H1 (cell line): ENCODE measurements at regions not wholly inside any gene's neighbourhood (a gene's known extent, or its start where the extent isn't known, plus 50 kb on each side); places are given as distances from the start of the nearest gene placed in this dataset.

ENCODE experiments used
- CTCF ChIA-PET: fragments of 300-600 bp; sonication (Branson Sonifier 250); formaldehyde crosslinking; loops from one replicate; lab custom pipeline; 2021; ENCODE audit not compliant: partially characterized antibody; lab: Charles Lee
- POLR2A ChIA-PET: fragments of 300-600 bp; sonication (Branson Sonifier 250); formaldehyde crosslinking; loops from one replicate; lab custom pipeline; 2021; ENCODE audit warnings: inconsistent platforms; ENCODE audit not compliant: partially characterized antibody; lab: Charles Lee
- DNase-seq, 2 experiments: peaks; one replicate each; pipeline versions ENCODE4 v3.0.0 to v3.0.0-alpha.2; 2010 to 2022; ENCODE audit warnings: low spot score in 2 of 2, low read depth in 1 of 2, mixed read lengths in 1 of 2
- FAIRE-seq: peaks from 2 replicates; lab custom pipeline; 2011; peaks lifted over from hg19 to GRCh38; lab: Jason Lieb, UNC
- H2AFZ ChIP-seq: 2 replicates; pipeline ENCODE4 v1.8.1; 2012; ENCODE audit warnings: low read length, inconsistent platforms
- H2AK5ac ChIP-seq: 2 replicates; pipeline ENCODE4 v1.6.1; 2013; ENCODE audit warnings: low read depth, low read length
- H2BK120ac ChIP-seq: replicated peaks from 2 replicates; pipeline ENCODE3; 2013; ENCODE audit warnings: low read depth, low read length, inconsistent platforms
- H2BK12ac ChIP-seq: 2 replicates; pipeline ENCODE4 v1.6.1; 2013; ENCODE audit warnings: low read depth, low read length
- H2BK15ac ChIP-seq: 2 replicates; pipeline ENCODE4 v1.6.1; 2013; ENCODE audit warnings: low read length
- H2BK20ac ChIP-seq: 2 replicates; pipeline ENCODE4 v1.6.1; 2013; ENCODE audit warnings: low read length
- H2BK5ac ChIP-seq: 2 replicates; pipeline ENCODE4 v1.6.1; 2013; ENCODE audit warnings: low read depth, low read length
- H3K14ac ChIP-seq: 2 replicates; pipeline ENCODE4 v1.6.1; 2013; ENCODE audit warnings: inconsistent platforms; ENCODE audit not compliant: insufficient read length
- H3K18ac ChIP-seq: 2 replicates; pipeline ENCODE4 v1.6.1; 2013; ENCODE audit warnings: low read length; ENCODE audit errors: extremely low read depth
- H3K23ac ChIP-seq: 2 replicates; pipeline ENCODE4 v1.6.1; 2013; ENCODE audit warnings: inconsistent platforms; ENCODE audit not compliant: insufficient read length
- H3K23me2 ChIP-seq: 2 replicates; pipeline ENCODE4 v1.6.1; 2013; ENCODE audit warnings: low read depth, low read length
- H3K27ac ChIP-seq: 2 replicates; pipeline ENCODE4 v1.6.1; 2011; ENCODE audit warnings: low read depth, low read length, inconsistent platforms
- H3K27me3 ChIP-seq, 4 experiments: replicated peaks in 1 of 4; 1 replicate in 1 of 4; 2 replicates in 3 of 4; pipeline versions ENCODE4 v1.6.1 to v1.8.1; 2011 to 2013; ENCODE audit warnings: low read length in 3 of 4, mild to moderate bottlenecking in 3 of 4, inconsistent platforms in 2 of 4, mixed read lengths in 2 of 4, moderate library complexity in 1 of 4; ENCODE audit not compliant: control insufficient read depth in 3 of 4, insufficient read depth in 3 of 4; ENCODE audit errors: extremely low read depth in 1 of 4
- H3K36me3 ChIP-seq, 4 experiments: 2 replicates each; pipeline versions ENCODE4 v1.6.1 to v1.8.1; 2011 to 2013; ENCODE audit warnings: mild to moderate bottlenecking in 4 of 4, low read length in 3 of 4, moderate library complexity in 2 of 4, control low read depth in 1 of 4, inconsistent platforms in 1 of 4; ENCODE audit not compliant: insufficient read depth in 4 of 4, control insufficient read depth in 2 of 4
- H3K4ac ChIP-seq: replicated peaks from 2 replicates; pipeline ENCODE3; 2013; ENCODE audit warnings: low read length, low read depth, mixed read lengths, inconsistent platforms; ENCODE audit not compliant: insufficient read length
- H3K4me1 ChIP-seq, 4 experiments: replicated peaks in 1 of 4; 1 replicate in 1 of 4; 2 replicates in 3 of 4; pipeline versions ENCODE4 v1.6.1 to v1.8.1; 2011 to 2013; ENCODE audit warnings: low read length in 3 of 4, inconsistent platforms in 2 of 4, mixed read lengths in 1 of 4; ENCODE audit not compliant: insufficient read depth in 4 of 4, control insufficient read depth in 3 of 4
- H3K4me2 ChIP-seq, 2 experiments: 2 replicates each; pipeline versions ENCODE4 v1.6.1 to v1.8.1; 2011 to 2013; ENCODE audit warnings: low read depth in 2 of 2, low read length in 2 of 2, control low read depth in 1 of 2, inconsistent platforms in 1 of 2, mild to moderate bottlenecking in 1 of 2; ENCODE audit not compliant: insufficient read depth in 1 of 2
- H3K4me3 ChIP-seq, 4 experiments: fragments of 200-600, 300-600 bp in 1 of 4; sonication (generic), shearing (Covaris generic), sonication (Bioruptor Twin) in 1 of 4; 2 replicates each; pipeline versions ENCODE4 v1.5.1 to v1.8.1; 2011 to 2016; ENCODE audit warnings: low read length in 4 of 4, low read depth in 3 of 4, control low read depth in 2 of 4, inconsistent platforms in 2 of 4, mild to moderate bottlenecking in 2 of 4, mixed read lengths in 1 of 4, moderate library complexity in 1 of 4; ENCODE audit not compliant: insufficient read depth in 2 of 4; ENCODE audit errors: extremely low read depth in 1 of 4
- H3K56ac ChIP-seq: replicated peaks from 2 replicates; pipeline ENCODE3; 2013; ENCODE audit warnings: low read depth, mild to moderate bottlenecking, mixed read lengths, low read length, inconsistent platforms; ENCODE audit not compliant: insufficient read length
- H3K79me1 ChIP-seq: 2 replicates; pipeline ENCODE4 v1.6.1; 2013; ENCODE audit warnings: low read depth, low read length, control low read depth
- H3K79me2 ChIP-seq, 2 experiments: 2 replicates each; pipeline versions ENCODE4 v1.6.1 to v1.8.1; 2012 to 2013; ENCODE audit warnings: low read length in 2 of 2, mild to moderate bottlenecking in 2 of 2, inconsistent platforms in 1 of 2; ENCODE audit not compliant: insufficient read depth in 2 of 2, control insufficient read depth in 1 of 2
- H3K9ac ChIP-seq, 4 experiments: replicated peaks in 1 of 4; 1 replicate in 1 of 4; 2 replicates in 3 of 4; pipeline versions ENCODE4 v1.6.1 to v1.8.1; 2011 to 2013; ENCODE audit warnings: low read depth in 3 of 4, low read length in 3 of 4, control low read depth in 2 of 4, mild to moderate bottlenecking in 2 of 4, moderate library complexity in 2 of 4, inconsistent platforms in 1 of 4; ENCODE audit errors: extremely low read depth in 1 of 4
- H3K9me3 ChIP-seq, 2 experiments: 2 replicates each; pipeline versions ENCODE4 v1.6.1 to v1.8.1; 2012 to 2013; ENCODE audit warnings: mild to moderate bottlenecking in 2 of 2, moderate library complexity in 2 of 2, control low read depth in 1 of 2, inconsistent platforms in 1 of 2, low read depth in 1 of 2, low read length in 1 of 2, mixed read lengths in 1 of 2; ENCODE audit not compliant: insufficient read depth in 2 of 2
- H4K20me1 ChIP-seq, 2 experiments: replicated peaks in 1 of 2; 2 replicates each; pipeline versions ENCODE3 to v1.8.1; 2011 to 2013; ENCODE audit warnings: inconsistent platforms in 2 of 2, low read length in 2 of 2, mild to moderate bottlenecking in 1 of 2; ENCODE audit not compliant: insufficient read depth in 2 of 2, control insufficient read depth in 1 of 2
- H4K5ac ChIP-seq: 2 replicates; pipeline ENCODE4 v1.6.1; 2013; ENCODE audit warnings: low read length, low read depth, mixed read lengths, inconsistent platforms; ENCODE audit not compliant: insufficient read length
- H4K8ac ChIP-seq: 2 replicates; pipeline ENCODE4 v1.8.0; 2013; ENCODE audit warnings: mild to moderate bottlenecking, moderate library complexity, low read length, inconsistent platforms; ENCODE audit not compliant: insufficient read depth; ENCODE audit errors: extremely low read depth
- H4K91ac ChIP-seq: replicated peaks from 2 replicates; pipeline ENCODE3; 2013; ENCODE audit warnings: low read length, mixed read lengths, inconsistent platforms; ENCODE audit not compliant: insufficient read length
- CBX8 ChIP-seq: fragments of 300-800, 300-1000 bp; sonication (generic); IDR thresholded peaks from 2 replicates; pipeline ENCODE4 v1.7.1; 2016; ENCODE audit warnings: low read depth, low read length, borderline replicate concordance
- EP300 ChIP-seq, 2 experiments: IDR thresholded peaks; 1 replicate in 1 of 2; 2 replicates in 1 of 2; pipeline ENCODE4 v1.6.1; 2011 to 2012; ENCODE audit warnings: low read depth in 2 of 2, low read length in 2 of 2, mild to moderate bottlenecking in 2 of 2, borderline replicate concordance in 1 of 2, inconsistent platforms in 1 of 2, moderate library complexity in 1 of 2
- FOSL1 ChIP-seq: IDR thresholded peaks from 2 replicates; pipeline ENCODE4 v1.6.1; 2011; ENCODE audit warnings: mild to moderate bottlenecking, low read depth, low read length, moderate library complexity; ENCODE audit not compliant: insufficient read depth
- HDAC2 ChIP-seq, 2 experiments: fragments of 300-600 bp in 1 of 2; sonication (generic) in 1 of 2; IDR thresholded peaks; 2 replicates each; pipeline ENCODE4 v1.6.1; 2011 to 2012; ENCODE audit warnings: low read depth in 2 of 2, low read length in 2 of 2, mild to moderate bottlenecking in 2 of 2, moderate library complexity in 2 of 2, borderline replicate concordance in 1 of 2, inconsistent platforms in 1 of 2
- JUND ChIP-seq: IDR thresholded peaks from 2 replicates; pipeline ENCODE4 v1.6.1; 2011; ENCODE audit warnings: mild to moderate bottlenecking, improper control_type of control experiment, low read length
- KDM1A ChIP-seq: fragments of 200-600, 300-600 bp; sonication (generic); IDR thresholded peaks from 2 replicates; pipeline ENCODE4 v1.7.1; 2016; ENCODE audit warnings: mild to moderate bottlenecking, low read length, borderline replicate concordance
- MAFK ChIP-seq: IDR thresholded peaks from 2 replicates; pipeline ENCODE4 v1.6.1; 2012; ENCODE audit warnings: low read depth, mild to moderate bottlenecking, improper control_type of control experiment, low read length
- NANOG ChIP-seq: IDR thresholded peaks from 2 replicates; pipeline ENCODE4 v1.6.1; 2011; ENCODE audit warnings: low read length, low read depth, mild to moderate bottlenecking, inconsistent platforms; ENCODE audit not compliant: insufficient read depth, poor library complexity, severe bottlenecking
- NRF1 ChIP-seq: IDR thresholded peaks from 2 replicates; pipeline ENCODE4 v1.6.1; 2011; ENCODE audit warnings: mild to moderate bottlenecking, low read depth, low read length, improper control_type of control experiment
- RXRA ChIP-seq: IDR thresholded peaks from 2 replicates; pipeline ENCODE4 v1.6.1; 2011; ENCODE audit warnings: low read depth, mild to moderate bottlenecking, low read length, moderate library complexity; ENCODE audit not compliant: insufficient read depth
- SAP30 ChIP-seq: fragments of 300-600 bp; sonication (generic); IDR thresholded peaks from 2 replicates; pipeline ENCODE4 v1.7.1; 2012; ENCODE audit warnings: low read length, moderate library complexity, mild to moderate bottlenecking, inconsistent platforms; ENCODE audit not compliant: insufficient read depth, insufficient replicate concordance
- WGBS, 2 experiments: shearing (Covaris generic) in 1 of 2; methylation state at CpG; one replicate each; pipeline versions ENCODE4 v1.1.6 to v1.1.7; 2013 to 2015; ENCODE audit warnings: low lambda C conversion rate in 2 of 2, mixed read lengths in 2 of 2, inconsistent platforms in 1 of 2, low coverage in 1 of 2, missing lambda C conversion rate in 1 of 2; ENCODE audit not compliant: insufficient replicate concordance in 2 of 2, insufficient coverage in 1 of 2, insufficient read length in 1 of 2; ENCODE audit errors: extremely low coverage in 1 of 2, missing lambda C conversion rate in 1 of 2; 5-methylcytosine and 5-hydroxymethylcytosine counted together
- TF ChIP-seq, protein P1 (sequence below): IDR thresholded peaks from 2 replicates; pipeline ENCODE4 v1.6.1; 2012; ENCODE audit warnings: inconsistent platforms
- TF ChIP-seq, protein P2 (sequence below): IDR thresholded peaks from 2 replicates; pipeline ENCODE4 v1.6.1; 2012; ENCODE audit warnings: inconsistent platforms

DNA sequence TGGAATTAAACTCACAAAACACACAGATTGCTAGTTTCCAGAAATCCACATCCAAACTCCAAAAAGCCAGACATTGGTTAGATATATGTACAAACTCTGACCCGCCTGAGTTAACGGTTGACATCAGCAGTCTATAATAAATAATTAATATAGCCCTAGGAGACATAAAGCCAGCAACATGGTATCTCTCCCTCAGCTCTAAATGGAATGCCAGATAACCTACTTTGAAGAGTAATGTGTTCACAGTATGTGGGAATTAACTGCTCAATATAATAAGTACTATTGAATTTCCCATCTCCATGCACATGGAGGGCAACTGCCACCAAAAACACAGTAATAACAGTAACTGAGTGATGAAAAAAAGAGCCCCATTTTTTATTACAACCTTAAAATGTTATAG is 383.2 kb downstream of the CD83 start:
- no peak overlapping the region for H2BK120ac ChIP-seq
- no peaks in the 10 kb centered on the region for H3K79me2 ChIP-seq
- no peaks in the 10 kb centered on the region; a peak in 1 of 4 replicates for H3K9me3 ChIP-seq
- no peak overlapping the region for H3K23ac ChIP-seq
- no peak overlapping the region for H3K4ac ChIP-seq
- no peak overlapping the region for H3K18ac ChIP-seq
- H4K20me1 ChIP-seq = no peaks in the 10 kb centered on the region
- no peaks in the 10 kb centered on the region; a peak in 1 of 8 replicates for H3K36me3 ChIP-seq
- no peak overlapping the region for H3K27ac ChIP-seq
- ChIA-PET CTCF (no interaction called here), POLR2A (no interaction called here)
- WGBS, 2 experiments = 91% methylated on average over 2 of the region's 2 CpGs; no CpG with 5 or more reads in 1 of the 2 experiments
- H3K9ac ChIP-seq = no peak overlapping the region
- no peaks in the 10 kb centered on the region for H3K23me2 ChIP-seq
- no peak overlapping the region for H3K4me3 ChIP-seq
- no peak overlapping the region for H4K5ac ChIP-seq
- H2BK5ac ChIP-seq = no peak overlapping the region
- no peak overlapping the region for H4K91ac ChIP-seq
- no peak overlapping the region for H2AFZ ChIP-seq
- DNase-seq = no peak
- FAIRE-seq = no peak
- no peaks in the 10 kb centered on the region for H3K4me1 ChIP-seq
- no peak overlapping the region for H2AK5ac ChIP-seq
- no peaks in the 10 kb centered on the region for H3K79me1 ChIP-seq
- no peak overlapping the region for H3K4me2 ChIP-seq
- no peaks in the 10 kb centered on the region for H3K27me3 ChIP-seq
- no peak overlapping the region for H2BK12ac ChIP-seq
- H2BK20ac ChIP-seq = no peak overlapping the region
- H3K14ac ChIP-seq = no peak overlapping the region
- no peak overlapping the region for H3K56ac ChIP-seq
- H2BK15ac ChIP-seq = no peak overlapping the region
- H4K8ac ChIP-seq = no peak overlapping the region
- no peak for TF ChIP-seq CBX8
- no peak for TF ChIP-seq EP300 (IDR thresholded peaks at IDR 0.05; ENCODE audit: borderline replicate concordance in 1 of 2, low read depth in 2 of 2, low read length in 2 of 2)
- TF ChIP-seq, protein P1, sequence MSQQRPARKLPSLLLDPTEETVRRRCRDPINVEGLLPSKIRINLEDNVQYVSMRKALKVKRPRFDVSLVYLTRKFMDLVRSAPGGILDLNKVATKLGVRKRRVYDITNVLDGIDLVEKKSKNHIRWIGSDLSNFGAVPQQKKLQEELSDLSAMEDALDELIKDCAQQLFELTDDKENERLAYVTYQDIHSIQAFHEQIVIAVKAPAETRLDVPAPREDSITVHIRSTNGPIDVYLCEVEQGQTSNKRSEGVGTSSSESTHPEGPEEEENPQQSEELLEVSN = no peak
- TF ChIP-seq JUND = no peak
- no peak for TF ChIP-seq SAP30
- no peak for TF ChIP-seq NRF1
- no peak for TF ChIP-seq KDM1A
- TF ChIP-seq MAFK = no peak
- no peak for TF ChIP-seq HDAC2 (IDR thresholded peaks at IDR 0.05; ENCODE audit: borderline replicate concordance in 1 of 2, low read depth in 2 of 2, low read length in 2 of 2)
- no peak for TF ChIP-seq FOSL1
- TF ChIP-seq, protein P2, sequence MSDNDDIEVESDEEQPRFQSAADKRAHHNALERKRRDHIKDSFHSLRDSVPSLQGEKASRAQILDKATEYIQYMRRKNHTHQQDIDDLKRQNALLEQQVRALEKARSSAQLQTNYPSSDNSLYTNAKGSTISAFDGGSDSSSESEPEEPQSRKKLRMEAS = no peak
- TF ChIP-seq RXRA = no peak
- TF ChIP-seq NANOG = no peak
